ENCODE measurements at regions not wholly inside any gene's neighbourhood (a gene's known extent, or its start where the extent isn't known, plus 50 kb on each side); places are given as distances from the start of the nearest gene placed in this dataset.

DNA sequence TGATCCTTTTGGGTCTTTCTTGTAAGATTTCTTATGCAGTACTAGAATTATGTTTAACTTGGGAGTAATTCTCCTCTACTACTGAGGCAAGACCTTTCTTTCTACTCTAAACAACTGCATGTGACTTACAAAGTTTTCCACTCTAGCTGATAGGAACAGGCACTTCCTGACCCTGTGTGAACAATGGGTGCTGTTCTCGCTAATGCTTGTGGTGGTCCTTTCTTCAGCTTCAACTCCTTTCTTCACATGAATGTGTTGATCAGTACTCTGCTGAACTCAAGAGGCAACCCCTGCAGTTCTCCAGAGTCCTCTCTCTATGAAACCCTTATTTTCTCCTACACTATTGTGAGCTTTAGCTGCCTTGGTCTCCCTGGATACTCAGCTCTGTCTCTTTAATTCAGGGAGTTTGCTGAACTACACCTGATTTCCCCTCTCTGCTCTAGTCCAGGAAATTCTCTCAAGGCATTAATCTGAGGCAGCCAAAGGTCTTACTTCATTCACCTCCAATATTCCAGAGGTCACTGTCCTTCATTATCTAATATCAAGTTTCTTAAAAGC, 484.6 kb upstream of the PIK3R1 start:
- TF ChIP-seq KDM1A (IDR thresholded peaks at IDR 0.05; ENCODE audit: low read depth), result no peak
- no peak for TF ChIP-seq SMC3 (IDR thresholded peaks at IDR 0.05)
- TF ChIP-seq, protein P1, sequence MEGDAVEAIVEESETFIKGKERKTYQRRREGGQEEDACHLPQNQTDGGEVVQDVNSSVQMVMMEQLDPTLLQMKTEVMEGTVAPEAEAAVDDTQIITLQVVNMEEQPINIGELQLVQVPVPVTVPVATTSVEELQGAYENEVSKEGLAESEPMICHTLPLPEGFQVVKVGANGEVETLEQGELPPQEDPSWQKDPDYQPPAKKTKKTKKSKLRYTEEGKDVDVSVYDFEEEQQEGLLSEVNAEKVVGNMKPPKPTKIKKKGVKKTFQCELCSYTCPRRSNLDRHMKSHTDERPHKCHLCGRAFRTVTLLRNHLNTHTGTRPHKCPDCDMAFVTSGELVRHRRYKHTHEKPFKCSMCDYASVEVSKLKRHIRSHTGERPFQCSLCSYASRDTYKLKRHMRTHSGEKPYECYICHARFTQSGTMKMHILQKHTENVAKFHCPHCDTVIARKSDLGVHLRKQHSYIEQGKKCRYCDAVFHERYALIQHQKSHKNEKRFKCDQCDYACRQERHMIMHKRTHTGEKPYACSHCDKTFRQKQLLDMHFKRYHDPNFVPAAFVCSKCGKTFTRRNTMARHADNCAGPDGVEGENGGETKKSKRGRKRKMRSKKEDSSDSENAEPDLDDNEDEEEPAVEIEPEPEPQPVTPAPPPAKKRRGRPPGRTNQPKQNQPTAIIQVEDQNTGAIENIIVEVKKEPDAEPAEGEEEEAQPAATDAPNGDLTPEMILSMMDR (IDR thresholded peaks at IDR 0.05), result no peak
- no peak for TF ChIP-seq RAD21 (conservative IDR thresholded peaks at IDR 0.05 in 1 of 2, IDR thresholded peaks at IDR 0.05 in 1 of 2)
- TF ChIP-seq, protein P2, sequence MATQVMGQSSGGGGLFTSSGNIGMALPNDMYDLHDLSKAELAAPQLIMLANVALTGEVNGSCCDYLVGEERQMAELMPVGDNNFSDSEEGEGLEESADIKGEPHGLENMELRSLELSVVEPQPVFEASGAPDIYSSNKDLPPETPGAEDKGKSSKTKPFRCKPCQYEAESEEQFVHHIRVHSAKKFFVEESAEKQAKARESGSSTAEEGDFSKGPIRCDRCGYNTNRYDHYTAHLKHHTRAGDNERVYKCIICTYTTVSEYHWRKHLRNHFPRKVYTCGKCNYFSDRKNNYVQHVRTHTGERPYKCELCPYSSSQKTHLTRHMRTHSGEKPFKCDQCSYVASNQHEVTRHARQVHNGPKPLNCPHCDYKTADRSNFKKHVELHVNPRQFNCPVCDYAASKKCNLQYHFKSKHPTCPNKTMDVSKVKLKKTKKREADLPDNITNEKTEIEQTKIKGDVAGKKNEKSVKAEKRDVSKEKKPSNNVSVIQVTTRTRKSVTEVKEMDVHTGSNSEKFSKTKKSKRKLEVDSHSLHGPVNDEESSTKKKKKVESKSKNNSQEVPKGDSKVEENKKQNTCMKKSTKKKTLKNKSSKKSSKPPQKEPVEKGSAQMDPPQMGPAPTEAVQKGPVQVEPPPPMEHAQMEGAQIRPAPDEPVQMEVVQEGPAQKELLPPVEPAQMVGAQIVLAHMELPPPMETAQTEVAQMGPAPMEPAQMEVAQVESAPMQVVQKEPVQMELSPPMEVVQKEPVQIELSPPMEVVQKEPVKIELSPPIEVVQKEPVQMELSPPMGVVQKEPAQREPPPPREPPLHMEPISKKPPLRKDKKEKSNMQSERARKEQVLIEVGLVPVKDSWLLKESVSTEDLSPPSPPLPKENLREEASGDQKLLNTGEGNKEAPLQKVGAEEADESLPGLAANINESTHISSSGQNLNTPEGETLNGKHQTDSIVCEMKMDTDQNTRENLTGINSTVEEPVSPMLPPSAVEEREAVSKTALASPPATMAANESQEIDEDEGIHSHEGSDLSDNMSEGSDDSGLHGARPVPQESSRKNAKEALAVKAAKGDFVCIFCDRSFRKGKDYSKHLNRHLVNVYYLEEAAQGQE (IDR thresholded peaks at IDR 0.05), result no peak
- no peak for TF ChIP-seq BHLHE40 (IDR thresholded peaks at IDR 0.05; ENCODE audit: low read depth, low read length)
- TF ChIP-seq RNF2 (IDR thresholded peaks at IDR 0.05; ENCODE audit: borderline replicate concordance, low read depth), result no peak
- no peak for TF ChIP-seq HDAC2 (IDR thresholded peaks at IDR 0.05)
- TF ChIP-seq MYC (IDR thresholded peaks at IDR 0.05; ENCODE audit: borderline replicate concordance, low read length), result no peak
- no peak for TF ChIP-seq POLR2AphosphoS2 (conservative IDR thresholded peaks at IDR 0.05; ENCODE audit: low read length)
- no peak for TF ChIP-seq RFX5 (IDR thresholded peaks at IDR 0.05)
